GM12865 (cell line): ENCODE measurements at regions not wholly inside any gene's neighbourhood (a gene's known extent, or its start where the extent isn't known, plus 50 kb on each side); places are given as distances from the start of the nearest gene placed in this dataset.

Experiments
- DNase-seq: peaks from one replicate; pipeline ENCODE4 v3.0.0; 2010; ENCODE audit warnings: low read depth
- H3K4me3 ChIP-seq: 2 replicates; pipeline ENCODE4 v1.5.1; 2011; ENCODE audit warnings: mild to moderate bottlenecking, low read depth, low read length, control low read depth
- CTCF ChIP-seq: IDR thresholded peaks from 2 replicates; pipeline ENCODE4 v1.5.1; 2011; ENCODE audit warnings: low read length, control low read depth, low read depth, inconsistent platforms; ENCODE audit not compliant: insufficient read depth; ENCODE audit errors: missing control alignments

GRCh38 chr14:65833267-65833880, 420.8 kb downstream of the FUT8 start:
- H3K4me3 ChIP-seq, result no peak overlapping the region
- no peak for TF ChIP-seq CTCF
- no peak for DNase-seq

- no peak for TF ChIP-seq CTCF
- no peak for DNase-seq
- no peak overlapping the region for H3K4me3 ChIP-seq
Observed at GRCh38 chr14:65834051-65834450, 421.5 kb downstream of the FUT8 start.

- TF ChIP-seq CTCF, result no peak
- no peak for DNase-seq
- no peak overlapping the region for H3K4me3 ChIP-seq
Observed at GRCh38 chr14:65834812-65835211, 422.3 kb downstream of the FUT8 start.

GRCh38 chr14:65835501-65835900, 423.0 kb downstream of the FUT8 start:
- no peak overlapping the region for H3K4me3 ChIP-seq
- DNase-seq, result no peak
- no peak for TF ChIP-seq CTCF

- TF ChIP-seq CTCF, result no peak
- no peak overlapping the region for H3K4me3 ChIP-seq
- DNase-seq, result no peak
Observed at GRCh38 chr14:65838565-65838964, 426.0 kb downstream of the FUT8 start.

- H3K4me3 ChIP-seq, result no peak overlapping the region
- DNase-seq, result no peak
- TF ChIP-seq CTCF, result no peak
Observed at GRCh38 chr14:65840118-65840751, 427.7 kb downstream of the FUT8 start.

- TF ChIP-seq CTCF, result no peak
- H3K4me3 ChIP-seq, result no peak overlapping the region
- no peak for DNase-seq
Observed at GRCh38 chr14:65840786-65841185, 428.3 kb downstream of the FUT8 start.
